Left ventricle myocardium superior (tissue), 1 donor: ENCODE measurements at regions not wholly inside any gene's neighbourhood (a gene's known extent, or its start where the extent isn't known, plus 50 kb on each side); places are given as distances from the start of the nearest gene placed in this dataset.
A peak's percentile ranks its signal among the peaks of the same experiment; 100 is the strongest.

ENCODE experiments used
- ATAC-seq: fragments of 200-7000 bp; cut with Tn5 transposase; one replicate; pipeline ENCODE4 v1.9.1; 2020; ENCODE audit warnings: mild to moderate bottlenecking, moderate library complexity
- DNase-seq: peaks from one replicate; pipeline ENCODE4 v3.0.0-alpha.2; 2020
- intact Hi-C: fragments of 100-400 bp; cut with micrococcal nuclease; formaldehyde crosslinking; loops from one replicate; pipeline ENCODE4 v1.11.0; 2022
- donor health status: DM: no; HTN: yes; CAD: no; lungs with severe emphysema.

GRCh38 chr6:25103603-25104002, 167.8 kb upstream of the RIPOR2 start:
- ATAC-seq, result no peak
- intact Hi-C loops, result no loop called here

GRCh38 chr6:25105070-25105925, 169.5 kb upstream of the RIPOR2 start:
- intact Hi-C loops, result no loop called here
- DNase-seq (no peak), ATAC-seq (peak; percentile 18)

More at GRCh38 chr6:25103603-25104002, 167.8 kb upstream of the RIPOR2 start:
- no peak for DNase-seq

DNA sequence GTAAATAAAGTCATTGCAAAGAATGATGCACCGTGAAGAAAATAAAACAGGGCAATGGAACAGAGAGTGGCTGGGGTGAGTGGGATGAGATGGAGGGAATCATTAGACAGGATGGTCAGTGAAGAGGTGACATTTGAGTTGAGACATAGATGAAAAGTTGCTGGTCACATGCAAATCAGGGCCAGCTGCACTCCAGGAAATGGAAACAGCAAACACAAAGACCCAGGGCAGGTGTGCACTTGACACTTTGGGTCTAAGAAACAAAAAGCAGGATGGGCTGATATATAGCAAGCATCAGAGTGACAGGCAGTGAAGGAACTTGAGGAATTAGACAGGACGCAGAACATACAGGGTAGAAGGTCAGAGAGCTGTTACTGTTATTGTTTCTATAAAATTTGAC, 171.5 kb upstream of the RIPOR2 start:
- ATAC-seq, result no peak
- no peak for DNase-seq
- intact Hi-C loops, result no loop called here

- ATAC-seq (no peak), DNase-seq (no peak)
- intact Hi-C loops, result no loop called here
Observed at GRCh38 chr6:25111782-25112181, 167.4 kb upstream of the CARMIL1 start.

- DNase-seq, result no peak
- ATAC-seq, result no peak
- intact Hi-C loops, result no loop called here
Observed at GRCh38 chr6:25112322-25112773, 166.8 kb upstream of the CARMIL1 start.

- intact Hi-C loops, result no loop called here
- ATAC-seq (no peak), DNase-seq (no peak)
Observed at GRCh38 chr6:25113436-25113835, 165.7 kb upstream of the CARMIL1 start.

DNA sequence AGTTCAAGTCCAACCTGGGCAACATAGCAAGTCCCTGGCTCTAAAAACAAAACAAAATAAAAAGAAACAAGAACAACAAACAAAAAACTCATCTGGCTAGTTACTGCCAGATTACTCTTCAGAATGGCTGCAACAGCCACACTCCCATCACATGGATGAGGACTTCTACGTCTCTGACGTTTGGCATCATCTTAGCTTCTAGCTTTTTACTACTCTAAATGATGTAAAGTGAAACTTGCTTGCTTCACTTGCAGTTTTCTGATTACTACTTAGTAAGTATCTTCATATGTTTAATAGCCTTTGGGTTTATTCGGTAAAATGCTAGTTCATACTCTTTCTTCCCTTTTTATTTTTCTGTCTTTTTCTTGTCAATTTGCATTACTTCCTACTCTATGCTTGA, 161.1 kb upstream of the CARMIL1 start:
- ATAC-seq (no peak), DNase-seq (no peak)
- intact Hi-C loops, result no loop called here

- ATAC-seq, result no peak
- DNase-seq, result no peak
- intact Hi-C loops, result no loop called here
Observed at GRCh38 chr6:25121186-25121585, 158.0 kb upstream of the CARMIL1 start.

- ATAC-seq, result peak; percentile 87
- intact Hi-C loops, result no loop called here
- peak; percentile 38 for DNase-seq
Observed at GRCh38 chr6:25122001-25122400, 157.2 kb upstream of the CARMIL1 start.

- DNase-seq (no peak), ATAC-seq (peak; percentile 28)
- intact Hi-C loops, result no loop called here
Observed at GRCh38 chr6:25122622-25123237, 156.4 kb upstream of the CARMIL1 start.

- intact Hi-C loops, result no loop called here
- no peak for ATAC-seq
- DNase-seq, result no peak
Observed at GRCh38 chr6:25124216-25124715, 154.9 kb upstream of the CARMIL1 start.

- ATAC-seq (no peak), DNase-seq (no peak)
- intact Hi-C loops, result no loop called here
Observed at GRCh38 chr6:25125736-25126135, 153.4 kb upstream of the CARMIL1 start.

DNA sequence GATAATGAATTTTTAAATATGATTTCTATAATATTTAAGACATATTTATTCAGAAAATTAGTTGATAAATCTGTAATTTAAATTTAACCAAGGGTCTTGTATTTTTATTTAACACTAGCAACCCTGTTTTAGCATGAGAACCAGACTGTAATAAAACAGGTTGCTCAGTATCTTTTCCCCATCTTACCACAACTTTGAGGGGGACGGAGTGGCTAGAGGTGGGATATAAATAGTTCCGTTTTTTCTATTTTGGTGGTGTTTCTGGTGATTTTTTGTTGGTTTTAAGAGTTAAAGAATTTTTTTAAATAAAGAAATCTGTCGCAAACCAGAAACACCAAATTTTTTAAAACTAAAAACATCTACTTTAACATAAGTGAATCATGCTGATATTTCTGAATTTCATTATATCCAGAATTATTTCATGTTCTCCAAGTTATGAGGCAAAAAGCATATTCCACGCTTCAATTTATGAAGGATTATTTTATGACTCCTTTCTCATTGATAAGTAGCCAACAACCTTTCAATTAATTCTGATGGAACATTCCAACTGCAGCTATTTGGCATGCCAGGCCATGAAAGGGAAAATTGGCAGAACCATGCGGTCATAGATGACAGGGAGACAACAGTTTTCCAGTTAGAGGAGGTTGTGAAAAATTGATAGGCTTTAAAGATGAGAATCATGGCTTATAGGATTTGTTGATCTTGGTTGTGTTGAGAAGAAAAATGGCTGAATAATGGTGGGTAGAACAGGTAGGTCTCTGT, 151.9 kb upstream of the CARMIL1 start:
- DNase-seq (no peak), ATAC-seq (no peak)
- intact Hi-C loops, result no loop called here

GRCh38 chr6:25130518-25130917, 148.7 kb upstream of the CARMIL1 start:
- DNase-seq, result no peak
- ATAC-seq, result no peak
- intact Hi-C loops, result no loop called here

GRCh38 chr6:25132934-25133333, 146.2 kb upstream of the CARMIL1 start:
- intact Hi-C loops, result no loop called here
- ATAC-seq, result no peak
- DNase-seq, result no peak

DNA sequence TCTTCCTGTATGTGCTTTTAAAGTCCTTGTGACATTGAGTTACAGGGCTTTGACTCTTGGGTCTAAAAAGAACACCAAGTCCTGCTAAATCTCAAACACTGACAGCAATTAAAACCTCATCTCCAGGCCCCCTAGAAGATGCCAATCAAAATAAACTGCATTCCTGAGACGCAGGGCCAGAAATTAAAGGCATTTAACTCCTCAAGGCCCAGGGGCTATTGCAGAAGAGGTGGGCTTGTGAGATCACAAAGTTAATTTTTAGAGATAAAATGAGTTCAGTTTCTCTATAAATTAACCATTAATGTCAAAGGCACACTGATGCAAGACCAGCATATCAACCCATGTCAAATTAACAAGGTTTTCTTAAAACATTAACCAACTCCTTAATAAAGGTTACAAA, 145.6 kb upstream of the CARMIL1 start:
- ATAC-seq, result no peak
- intact Hi-C loops, result no loop called here
- DNase-seq, result no peak

GRCh38 chr6:25136854-25137253, 142.3 kb upstream of the CARMIL1 start:
- DNase-seq (no peak), ATAC-seq (peak; percentile 77)
- intact Hi-C loops, result no loop called here

GRCh38 chr6:25137480-25137879, 141.7 kb upstream of the CARMIL1 start:
- intact Hi-C loops, result no loop called here

GRCh38 chr6:25137916-25138232, 141.3 kb upstream of the CARMIL1 start:
- no peak for DNase-seq
- peak; percentile 25 for ATAC-seq
- intact Hi-C loops, result no loop called here

More at GRCh38 chr6:25137480-25137879, 141.7 kb upstream of the CARMIL1 start:
- DNase-seq, result no peak
- peak; percentile 21 for ATAC-seq
